ENCODE measurements at regions not wholly inside any gene's neighbourhood (a gene's known extent, or its start where the extent isn't known, plus 50 kb on each side); places are given as distances from the start of the nearest gene placed in this dataset.

DNA sequence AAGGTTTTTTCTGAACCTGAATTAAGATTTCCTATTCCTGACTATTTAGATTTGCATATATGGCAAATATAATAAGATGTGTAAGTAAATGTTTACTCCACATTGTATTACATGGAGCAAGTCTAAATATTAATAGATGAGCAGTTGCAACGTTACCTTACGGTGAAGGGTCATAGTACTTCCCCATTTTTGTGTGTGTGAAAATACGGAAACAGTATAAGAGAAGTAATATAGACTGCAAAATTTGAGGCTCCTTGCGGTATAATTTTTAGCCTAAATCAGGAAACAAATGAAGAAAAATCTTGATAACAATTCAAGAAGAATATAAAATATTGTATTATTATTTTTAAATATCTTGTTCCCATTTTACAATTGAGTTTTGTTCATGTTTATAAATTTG is 434.2 kb downstream of the GRB14 start:
- H3K4me3 ChIP-seq (ENCODE audit: low read depth, low read length) = no peak overlapping the region
- H3K9me3 ChIP-seq (ENCODE audit: severe bottlenecking) = no peaks in the 10 kb centered on the region
- TF ChIP-seq, protein P1, sequence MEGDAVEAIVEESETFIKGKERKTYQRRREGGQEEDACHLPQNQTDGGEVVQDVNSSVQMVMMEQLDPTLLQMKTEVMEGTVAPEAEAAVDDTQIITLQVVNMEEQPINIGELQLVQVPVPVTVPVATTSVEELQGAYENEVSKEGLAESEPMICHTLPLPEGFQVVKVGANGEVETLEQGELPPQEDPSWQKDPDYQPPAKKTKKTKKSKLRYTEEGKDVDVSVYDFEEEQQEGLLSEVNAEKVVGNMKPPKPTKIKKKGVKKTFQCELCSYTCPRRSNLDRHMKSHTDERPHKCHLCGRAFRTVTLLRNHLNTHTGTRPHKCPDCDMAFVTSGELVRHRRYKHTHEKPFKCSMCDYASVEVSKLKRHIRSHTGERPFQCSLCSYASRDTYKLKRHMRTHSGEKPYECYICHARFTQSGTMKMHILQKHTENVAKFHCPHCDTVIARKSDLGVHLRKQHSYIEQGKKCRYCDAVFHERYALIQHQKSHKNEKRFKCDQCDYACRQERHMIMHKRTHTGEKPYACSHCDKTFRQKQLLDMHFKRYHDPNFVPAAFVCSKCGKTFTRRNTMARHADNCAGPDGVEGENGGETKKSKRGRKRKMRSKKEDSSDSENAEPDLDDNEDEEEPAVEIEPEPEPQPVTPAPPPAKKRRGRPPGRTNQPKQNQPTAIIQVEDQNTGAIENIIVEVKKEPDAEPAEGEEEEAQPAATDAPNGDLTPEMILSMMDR (IDR thresholded peaks at IDR 0.05; ENCODE audit: low read depth, low read length) = no peak
- no peak for DNase-seq
- H3K36me3 ChIP-seq = no peaks in the 10 kb centered on the region
- no peaks in the 10 kb centered on the region for H3K27me3 ChIP-seq (ENCODE audit: insufficient read depth, low read depth, severe bottlenecking)
- no peak overlapping the region for H3K27ac ChIP-seq

- Histone ChIP-seq H3K9me3 (ENCODE audit: severe bottlenecking) (no peaks in the 10 kb centered on the region), H3K27me3 (ENCODE audit: insufficient read depth, low read depth, severe bottlenecking) (no peaks in the 10 kb centered on the region), H3K27ac (no peak overlapping the region), H3K4me3 (ENCODE audit: low read depth, low read length) (no peak overlapping the region), H3K36me3 (no peaks in the 10 kb centered on the region)
- TF ChIP-seq, protein P1 (IDR thresholded peaks at IDR 0.05; ENCODE audit: low read depth, low read length) = no peak
- no peak for DNase-seq
Measured at GRCh38 chr2:164186591-164186990, 434.7 kb downstream of the GRB14 start.

DNA sequence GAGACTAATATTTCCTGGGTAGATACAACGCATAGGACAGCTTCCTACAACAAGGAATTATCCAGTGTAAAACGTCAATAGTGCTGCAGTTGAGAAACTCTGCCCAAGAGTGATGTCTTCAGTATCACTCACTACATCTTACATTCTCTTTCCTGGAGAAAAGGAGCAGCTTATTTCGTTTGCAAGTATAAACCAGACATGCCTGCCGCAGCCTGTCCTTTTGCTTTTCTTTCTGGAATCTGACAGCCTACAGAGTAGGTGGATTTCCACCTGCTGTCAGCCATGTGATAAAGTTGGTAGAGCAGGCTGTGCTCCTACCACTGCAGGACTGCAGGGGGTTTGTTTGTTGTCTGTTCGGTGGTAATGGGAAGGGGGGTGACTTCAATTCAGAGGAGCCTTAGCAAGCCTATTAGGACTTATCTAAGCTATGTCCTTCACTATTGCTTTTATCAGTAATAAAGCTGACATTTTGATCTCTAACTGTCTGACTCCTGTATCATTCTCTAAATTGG is 439.1 kb downstream of the GRB14 start:
- TF ChIP-seq, protein P1 (IDR thresholded peaks at IDR 0.05; ENCODE audit: low read depth, low read length) = no peak
- DNase-seq = no peak
- Histone ChIP-seq H3K9me3 (ENCODE audit: severe bottlenecking) (no peaks in the 10 kb centered on the region), H3K36me3 (no peaks in the 10 kb centered on the region), H3K4me3 (ENCODE audit: low read depth, low read length) (no peak overlapping the region), H3K27ac (no peak overlapping the region), H3K27me3 (ENCODE audit: insufficient read depth, low read depth, severe bottlenecking) (no peaks in the 10 kb centered on the region)

DNA sequence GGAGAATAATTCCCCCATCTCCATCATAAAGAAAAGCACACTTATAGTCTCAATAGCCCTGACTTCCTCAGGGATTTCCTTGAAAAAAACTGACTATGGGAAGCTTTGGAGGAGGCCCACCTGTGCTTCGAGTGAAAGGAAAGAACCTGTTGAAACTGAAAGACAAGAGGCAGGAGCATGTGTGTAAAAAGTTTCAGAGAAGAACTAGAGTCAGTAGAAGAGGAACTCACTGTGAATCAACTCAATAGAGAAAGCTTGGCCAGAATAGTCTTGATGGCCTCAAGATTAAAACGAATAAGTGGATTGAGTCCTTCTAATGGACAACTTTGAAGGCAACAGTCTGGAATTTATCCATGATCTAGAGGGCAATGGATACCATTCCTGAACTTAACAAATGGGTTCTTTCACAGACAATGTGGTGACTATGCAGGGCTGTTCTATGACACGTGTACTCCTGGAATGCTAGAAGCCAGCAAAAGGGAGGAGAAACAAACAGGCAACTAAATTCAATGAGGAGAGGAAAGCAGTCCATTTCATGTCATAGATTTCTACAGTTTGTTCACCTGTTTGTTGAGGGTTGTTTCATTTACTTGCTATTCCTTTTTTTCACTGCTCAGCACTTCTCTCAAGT is 442.3 kb downstream of the GRB14 start:
- TF ChIP-seq, protein P1 (IDR thresholded peaks at IDR 0.05; ENCODE audit: low read depth, low read length) = no peak
- no peak for DNase-seq

GRCh38 chr2:164164602-164165001 is 428.8 kb upstream of the FIGN start:
- Histone ChIP-seq H3K27me3 (ENCODE audit: insufficient read depth, low read depth, severe bottlenecking) (no peaks in the 10 kb centered on the region), H3K36me3 (no peaks in the 10 kb centered on the region), H3K27ac (peak overlapping the region; percentile 26; the same call in 1 of the 2 replicates), H3K9me3 (ENCODE audit: severe bottlenecking) (peaks cover 6% of the 10 kb centered on the region), H3K4me3 (ENCODE audit: low read depth, low read length) (peak overlapping the region; percentile 27)
- TF ChIP-seq, protein P1 (IDR thresholded peaks at IDR 0.05; ENCODE audit: low read depth, low read length) = no peak
- peak; percentile 34 for DNase-seq

More for the DNA sequence above, 442.3 kb downstream of the GRB14 start:
- Histone ChIP-seq H3K9me3 (ENCODE audit: severe bottlenecking) (peaks cover 5% of the 10 kb centered on the region), H3K4me3 (ENCODE audit: low read depth, low read length) (no peak overlapping the region), H3K27ac (no peak overlapping the region), H3K36me3 (no peaks in the 10 kb centered on the region), H3K27me3 (ENCODE audit: insufficient read depth, low read depth, severe bottlenecking) (no peaks in the 10 kb centered on the region)

GRCh38 chr2:164155558-164155957 is 419.8 kb upstream of the FIGN start:
- TF ChIP-seq, protein P1 (IDR thresholded peaks at IDR 0.05; ENCODE audit: low read depth, low read length) = no peak

More at GRCh38 chr2:164155558-164155957, 419.8 kb upstream of the FIGN start:
- Histone ChIP-seq H3K27ac (no peak overlapping the region), H3K36me3 (no peaks in the 10 kb centered on the region), H3K4me3 (ENCODE audit: low read depth, low read length) (no peak overlapping the region), H3K9me3 (ENCODE audit: severe bottlenecking) (no peaks in the 10 kb centered on the region), H3K27me3 (ENCODE audit: insufficient read depth, low read depth, severe bottlenecking) (no peaks in the 10 kb centered on the region)
- DNase-seq = no peak

All from WERI-Rb-1 (cell line).